ENCODE measurements at regions not wholly inside any gene's neighbourhood (a gene's known extent, or its start where the extent isn't known, plus 50 kb on each side); places are given as distances from the start of the nearest gene placed in this dataset.

- TF ChIP-seq CTCF (IDR thresholded peaks at IDR 0.05), result no peak
- TF ChIP-seq POLR2A (IDR thresholded peaks at IDR 0.05), result no peak
Measured at GRCh38 chr4:89575840-89576239, 261.1 kb downstream of the SNCA start.

All from ovary (tissue), 3 donors.